CD4-positive, alpha-beta T cell treated with Interleukin-6 at 100 ng/mL for 8 hours (primary cell): ENCODE measurements at regions not wholly inside any gene's neighbourhood (a gene's known extent, or its start where the extent isn't known, plus 50 kb on each side); places are given as distances from the start of the nearest gene placed in this dataset.

Experiments
- DNase-seq: peaks from one replicate; pipeline ENCODE4 v3.0.0-alpha.2; 2020; ENCODE audit warnings: mixed read lengths, low spot score

DNA sequence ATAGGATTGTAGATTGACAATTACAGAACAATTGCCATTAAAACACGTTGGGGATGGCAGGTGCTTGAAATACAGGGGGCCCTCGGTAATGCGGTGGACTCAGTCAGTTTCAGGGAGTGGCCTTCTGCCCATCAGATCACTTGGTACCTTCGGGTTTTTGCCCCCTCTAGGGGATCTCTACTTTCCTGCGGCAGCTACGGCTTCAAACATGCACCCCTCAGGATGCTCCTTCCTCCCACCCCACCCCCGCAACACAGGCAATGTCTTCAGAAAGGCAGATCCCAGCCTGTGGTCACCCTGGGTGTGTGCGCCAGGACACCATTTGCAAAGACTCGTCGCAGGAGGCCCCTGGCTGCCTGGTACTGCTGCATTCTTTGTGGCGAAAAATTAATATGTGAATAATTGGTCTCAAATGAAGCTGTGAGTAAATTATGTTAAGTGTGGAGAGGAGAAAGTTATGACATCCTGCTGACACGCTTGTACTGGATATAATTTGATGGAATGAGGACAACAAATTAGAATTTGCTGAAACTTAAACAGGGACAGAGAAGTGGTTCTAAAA is 431.0 kb upstream of the MKI67 start:
- DNase-seq, result no peak

DNA sequence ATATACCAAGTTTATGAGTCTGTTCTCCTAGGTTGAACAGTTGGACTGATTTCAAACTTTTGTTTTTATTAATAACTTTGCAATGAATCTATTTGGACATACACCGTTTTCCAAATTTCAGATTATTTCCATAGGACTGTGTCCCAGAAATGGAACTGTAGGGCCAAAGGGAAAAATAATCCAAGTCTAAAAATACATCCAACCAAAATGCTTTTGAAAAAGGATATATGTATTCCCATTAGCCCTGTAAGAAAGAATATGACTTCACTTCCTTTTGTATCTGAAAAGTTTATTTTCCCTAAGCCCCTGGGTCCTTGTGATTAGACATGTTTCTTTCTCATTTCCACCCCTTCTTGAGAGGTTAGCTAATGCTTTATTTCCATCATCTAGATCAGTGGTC is 434.2 kb upstream of the MKI67 start:
- DNase-seq, result no peak

DNA sequence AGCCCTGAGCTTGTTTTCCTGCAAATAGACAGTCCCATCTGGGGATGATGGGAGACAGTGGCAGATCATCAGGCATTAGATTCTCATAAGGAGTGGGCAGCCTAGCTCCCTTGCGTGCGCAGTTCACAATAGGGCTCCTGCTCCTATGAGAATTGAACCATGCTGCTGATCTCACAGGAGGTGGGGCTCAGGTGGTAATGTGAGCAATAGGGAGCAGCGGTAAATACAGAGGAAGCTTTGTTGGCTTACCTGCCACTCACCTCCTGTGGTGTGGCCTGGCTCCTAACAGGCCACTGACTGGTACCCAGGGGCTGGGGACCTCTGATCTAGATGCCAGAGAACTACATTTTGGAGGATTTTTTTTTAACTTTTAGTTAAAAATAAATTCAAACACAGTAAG is 434.8 kb upstream of the MKI67 start:
- DNase-seq, result no peak

DNA sequence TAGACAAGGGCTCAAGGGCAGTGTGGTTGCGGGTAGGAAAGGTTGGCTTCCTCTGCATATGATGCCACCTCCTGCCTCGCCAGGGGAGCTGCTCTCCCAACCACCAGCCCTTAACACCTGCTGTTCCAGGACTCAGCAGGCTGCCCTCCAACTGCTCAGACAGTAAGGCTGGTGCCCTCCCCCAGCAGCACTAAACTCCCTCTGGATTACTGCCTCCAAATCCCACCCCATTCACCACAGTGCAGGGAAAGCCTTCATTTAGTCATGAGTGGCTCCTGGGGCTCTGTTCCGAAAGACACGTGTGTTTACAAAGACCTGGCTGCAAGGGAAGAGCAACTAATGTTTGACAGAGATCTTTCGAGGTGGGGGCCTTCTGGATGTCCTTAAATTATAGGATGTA is 437.2 kb upstream of the MKI67 start:
- no peak for DNase-seq

DNA sequence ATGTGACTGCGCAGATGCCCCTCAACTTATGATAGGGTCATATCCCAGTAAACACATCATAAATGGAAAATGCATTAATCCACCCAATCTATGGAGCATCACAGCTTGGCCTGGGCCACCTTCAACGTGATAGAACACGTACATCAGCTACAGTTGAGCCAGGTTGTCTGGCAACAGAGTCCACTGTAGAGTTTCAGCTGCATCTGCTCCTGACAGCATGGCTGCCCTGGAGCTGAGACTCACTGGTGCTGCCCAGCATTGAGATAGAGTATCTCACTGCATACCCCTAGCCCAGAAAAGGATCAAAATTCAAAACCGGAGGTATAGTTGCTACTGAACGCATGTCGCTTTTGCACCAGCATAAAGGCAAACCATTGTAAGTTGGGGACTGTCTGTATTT is 437.7 kb upstream of the MKI67 start:
- DNase-seq, result no peak

DNA sequence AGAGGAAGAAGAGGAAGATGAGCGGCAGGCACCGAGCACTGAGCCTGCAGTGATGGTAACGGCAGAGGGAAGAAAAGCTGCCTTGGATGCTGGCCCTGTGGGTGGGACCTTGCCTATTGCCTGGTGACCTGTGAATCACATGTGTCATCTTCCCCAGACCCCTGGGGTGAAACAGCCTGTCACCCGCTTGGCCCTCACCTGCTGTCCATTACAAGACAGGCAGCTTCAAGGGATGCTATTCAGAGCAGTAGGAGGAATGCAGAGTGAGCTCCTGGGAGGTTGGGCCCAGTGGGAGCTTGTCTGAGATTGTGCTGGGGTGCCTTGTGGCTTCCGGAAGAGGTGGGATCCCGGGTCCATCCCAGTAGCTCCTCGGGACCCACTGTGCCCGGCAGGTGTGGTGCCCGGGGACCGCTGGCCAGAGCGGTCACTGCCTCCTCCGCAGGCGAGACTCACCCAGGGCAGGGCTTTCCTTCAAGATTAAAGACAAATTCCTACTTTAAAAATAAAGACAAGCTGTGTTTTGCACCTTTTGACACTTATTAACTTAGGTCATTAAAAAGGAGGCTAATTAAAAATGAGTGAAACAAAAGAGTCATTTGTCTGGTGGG is 440.2 kb upstream of the MKI67 start:
- DNase-seq, result no peak

DNA sequence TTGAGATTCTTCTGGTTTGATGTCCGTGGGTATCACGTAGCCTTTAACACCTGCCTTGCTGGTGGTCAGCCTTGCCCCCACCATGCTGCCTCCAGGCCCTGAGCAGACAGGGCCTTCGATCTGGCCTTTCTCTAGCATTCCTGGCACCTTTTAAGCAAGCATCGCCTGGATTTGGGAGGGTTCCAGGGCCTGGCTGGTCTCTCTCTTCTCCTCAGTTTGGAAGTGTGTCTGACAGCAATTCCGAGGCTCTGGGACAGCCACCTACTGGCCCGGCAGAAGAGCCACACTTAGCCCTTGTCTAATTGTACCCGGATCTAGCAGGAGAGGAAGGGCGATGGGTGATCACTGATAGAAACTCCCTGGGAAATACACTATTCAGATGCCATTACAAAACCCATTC is 441.3 kb upstream of the MKI67 start:
- no peak for DNase-seq

DNA sequence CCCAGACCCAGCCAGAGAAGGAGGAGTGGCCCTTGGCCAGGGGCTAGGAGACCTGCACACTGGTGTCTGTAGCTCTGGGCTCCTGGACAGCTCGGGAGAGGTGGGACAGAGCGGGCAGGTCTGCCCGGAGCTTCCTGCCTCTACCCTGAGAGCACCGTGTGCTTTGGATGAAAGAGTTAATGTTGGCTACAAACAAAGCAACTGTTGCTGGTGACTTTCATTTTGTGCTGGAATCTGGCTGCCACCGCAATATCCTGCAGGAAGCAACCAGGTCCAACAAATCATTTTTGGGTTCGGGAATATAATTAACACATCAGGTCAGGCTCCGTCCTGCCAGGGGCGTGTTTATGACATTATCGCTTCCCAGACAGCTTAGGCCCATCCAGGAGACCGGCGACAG is 441.8 kb upstream of the MKI67 start:
- no peak for DNase-seq

DNA sequence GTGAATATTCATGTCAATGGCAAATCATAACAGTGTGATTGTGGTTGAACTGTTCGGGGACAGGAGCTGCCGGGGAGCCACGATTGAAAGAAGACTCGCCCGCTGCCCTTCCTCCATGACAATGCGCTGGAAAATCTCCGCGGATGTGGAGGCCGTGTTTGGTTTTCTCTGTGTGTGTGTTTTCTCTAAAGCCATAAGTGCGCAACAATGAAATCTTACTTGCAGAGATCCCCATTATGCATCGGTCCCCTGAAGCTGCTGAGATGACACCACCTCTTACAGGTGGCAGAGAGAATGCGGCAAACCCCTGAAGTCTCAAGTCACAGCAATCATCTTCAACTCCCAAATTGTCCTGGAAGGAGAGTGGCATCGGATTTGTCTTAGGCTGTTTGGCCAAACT is 442.3 kb upstream of the MKI67 start:
- no peak for DNase-seq

DNA sequence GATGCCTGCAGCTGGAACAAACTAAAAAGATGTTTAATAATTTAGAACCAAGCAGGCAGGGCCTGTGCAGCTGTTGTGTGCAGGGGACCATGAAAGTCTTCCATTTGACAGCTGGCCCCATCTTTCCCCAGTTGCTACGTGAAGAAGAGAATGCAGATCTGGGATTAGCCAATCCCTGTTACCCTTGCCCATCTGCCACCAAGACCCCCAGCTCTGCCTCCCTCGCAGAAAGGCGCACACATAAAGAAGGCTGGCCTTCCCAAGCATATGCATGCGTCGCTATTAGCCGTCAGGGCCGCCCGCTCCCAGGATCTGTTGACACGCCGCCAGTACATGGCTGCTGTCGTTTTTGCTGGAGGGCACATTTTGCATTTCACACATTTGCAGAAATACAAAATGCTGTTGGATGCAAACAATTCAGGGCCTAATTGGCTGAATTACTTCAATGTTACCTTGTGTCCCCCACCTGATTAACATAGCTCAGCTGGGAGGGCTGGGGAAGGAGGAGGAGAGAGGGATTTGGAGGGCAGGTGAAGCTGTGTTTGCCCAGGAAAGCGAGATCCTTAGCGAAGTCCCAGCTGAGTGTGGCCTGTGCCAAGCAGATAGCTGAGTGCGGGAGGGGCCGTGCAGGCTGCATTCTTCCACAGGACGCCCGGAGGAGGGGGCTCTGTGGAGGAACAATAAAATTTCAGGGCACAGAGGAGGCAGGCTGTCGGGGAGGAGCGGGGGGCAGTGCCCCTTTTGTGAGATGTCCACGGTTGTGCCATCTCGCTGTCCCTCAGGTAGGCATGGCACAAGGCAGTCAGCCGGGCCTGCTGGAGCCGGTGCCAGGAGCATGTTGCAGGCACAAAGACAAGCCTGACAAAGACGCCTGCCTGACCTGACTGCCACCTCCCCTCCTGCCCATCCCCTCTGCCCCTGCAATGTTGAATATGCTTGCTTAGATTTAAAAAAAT is 443.0 kb upstream of the MKI67 start:
- DNase-seq, result no peak

DNA sequence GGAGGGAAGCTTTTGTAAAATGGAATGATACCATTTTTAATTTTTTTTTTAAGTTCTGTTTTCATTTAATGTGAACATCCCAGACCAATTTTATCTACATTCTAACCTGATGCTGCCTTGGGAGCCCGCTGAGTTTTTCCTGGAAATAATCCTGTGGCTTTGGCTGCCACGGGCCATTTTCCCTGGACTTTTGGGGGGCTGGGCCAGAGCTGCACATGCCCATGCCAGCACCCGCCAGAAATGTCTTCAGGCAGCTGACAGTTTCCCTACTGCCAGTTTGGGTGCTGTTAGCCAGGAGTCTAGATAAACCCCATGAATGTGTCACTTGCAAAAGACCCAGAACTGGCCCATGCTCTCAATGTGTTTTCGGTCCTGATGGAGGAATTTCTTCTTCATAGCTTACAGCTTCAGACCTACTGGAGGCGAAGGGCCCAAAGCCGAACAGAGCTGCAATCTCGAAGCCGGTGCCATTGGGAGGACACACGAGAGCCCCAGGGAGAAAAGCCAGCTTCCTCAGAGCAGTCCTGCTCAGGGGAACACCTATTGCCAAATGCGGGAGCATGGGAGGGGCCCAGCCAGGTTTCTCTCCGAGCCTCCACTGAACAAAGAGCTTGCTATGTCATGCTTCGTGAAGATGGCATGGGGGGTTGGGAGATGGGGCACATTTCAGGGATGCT is 444.2 kb upstream of the MKI67 start:
- DNase-seq, result no peak

DNA sequence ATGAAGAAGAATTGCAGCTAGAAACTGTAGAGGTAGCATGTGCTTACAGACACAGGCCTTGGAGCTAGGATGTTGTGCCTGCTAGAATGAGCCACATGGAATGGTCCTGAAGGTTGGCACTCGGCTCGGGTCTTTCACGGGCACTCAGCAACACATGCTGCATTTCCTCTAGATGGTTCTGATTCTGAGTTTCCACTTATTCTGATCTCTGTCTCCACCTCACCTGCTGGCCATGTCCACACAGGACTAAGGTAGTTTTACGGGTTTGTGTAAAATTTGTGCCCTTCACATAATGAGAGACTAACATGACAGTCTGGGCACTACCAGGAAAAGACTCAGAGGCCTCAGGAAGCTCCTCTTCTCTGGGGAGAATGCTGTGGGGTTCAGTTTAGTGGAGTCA is 444.8 kb upstream of the MKI67 start:
- no peak for DNase-seq

DNA sequence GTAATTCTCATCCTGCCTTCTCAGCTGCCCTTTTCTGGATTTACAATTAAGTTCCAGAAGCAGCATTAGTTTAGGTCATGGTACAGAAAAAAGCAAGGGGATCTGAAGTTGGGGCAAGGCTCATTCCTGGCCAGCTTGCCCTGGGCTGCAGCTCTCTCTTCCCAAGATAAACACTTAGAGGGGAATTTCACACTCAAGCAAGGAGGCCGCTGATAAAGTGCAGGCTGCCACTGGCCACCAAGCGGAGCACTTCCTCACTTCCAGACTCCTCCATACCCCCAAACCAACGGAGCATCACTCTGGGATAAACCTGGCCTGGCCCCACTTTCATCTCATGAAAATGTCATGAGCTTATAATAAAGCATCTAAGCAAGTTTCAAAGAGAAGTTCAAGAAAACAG is 445.5 kb upstream of the MKI67 start:
- DNase-seq, result no peak

DNA sequence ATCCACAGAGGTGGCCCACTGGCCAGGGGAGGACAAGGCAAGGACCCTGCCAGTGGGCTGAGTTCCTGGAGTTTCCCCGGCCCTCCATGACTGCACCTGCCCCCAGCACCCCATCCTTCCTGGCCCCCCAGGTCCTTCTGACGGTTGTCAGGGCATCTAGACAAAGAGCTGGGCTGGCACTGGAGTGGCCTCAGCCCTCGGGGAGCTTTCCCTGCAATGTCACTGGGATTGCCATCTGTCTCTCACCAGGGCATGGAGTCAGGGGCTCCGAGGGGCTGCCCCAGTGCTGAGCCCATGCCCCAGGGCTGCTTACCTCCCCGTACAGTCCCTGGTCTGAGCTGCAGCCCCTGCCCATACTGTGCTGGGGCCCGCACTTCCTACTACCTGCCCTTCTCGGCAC is 446.5 kb upstream of the MKI67 start:
- no peak for DNase-seq

DNA sequence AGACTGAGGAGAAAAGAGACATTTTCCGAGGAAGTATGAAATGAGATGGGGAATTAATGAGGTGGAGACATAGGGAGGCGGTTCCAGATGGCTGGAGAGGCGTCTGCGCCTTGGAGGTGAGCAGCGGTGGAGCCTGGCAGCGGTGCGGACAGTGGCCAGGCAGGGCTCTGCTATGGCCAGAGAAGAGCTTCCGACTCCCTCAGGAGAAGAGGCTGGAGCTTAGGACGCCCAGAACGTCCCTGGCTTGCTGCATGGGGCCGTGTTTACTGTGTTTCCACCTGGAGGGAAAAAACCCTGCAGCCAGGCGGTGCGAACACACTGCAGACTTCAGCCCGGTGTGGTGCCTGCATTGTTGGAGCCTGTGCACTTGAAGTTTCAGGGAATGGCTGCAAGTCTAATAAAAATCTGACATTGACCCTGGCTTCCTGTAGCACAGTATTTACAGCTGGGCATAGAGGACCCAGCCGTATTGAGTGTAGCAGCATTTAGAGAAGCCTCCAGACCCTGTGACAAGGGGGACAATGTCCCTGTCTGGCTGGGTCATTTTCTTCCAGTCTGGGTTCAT is 447.1 kb upstream of the MKI67 start:
- no peak for DNase-seq

DNA sequence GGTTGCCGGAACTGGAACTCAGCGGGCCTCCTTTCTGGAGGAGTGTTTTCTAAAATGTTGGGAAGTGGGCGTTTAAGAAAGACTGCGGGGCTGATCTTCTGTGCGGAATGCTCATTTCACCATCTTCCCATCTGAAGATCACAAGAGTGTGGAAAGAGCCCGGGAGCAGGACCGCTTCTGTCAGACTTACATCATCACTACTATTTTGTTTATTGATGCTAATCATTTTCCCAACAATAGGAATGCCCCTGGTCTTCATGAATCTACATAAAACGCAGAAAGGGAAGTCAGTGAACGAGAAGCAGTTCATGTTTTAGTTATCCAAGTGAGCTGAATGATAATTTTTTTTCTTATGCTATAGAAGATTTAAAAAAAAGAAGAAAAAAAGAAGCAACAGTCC is 447.8 kb upstream of the MKI67 start:
- DNase-seq, result no peak

DNA sequence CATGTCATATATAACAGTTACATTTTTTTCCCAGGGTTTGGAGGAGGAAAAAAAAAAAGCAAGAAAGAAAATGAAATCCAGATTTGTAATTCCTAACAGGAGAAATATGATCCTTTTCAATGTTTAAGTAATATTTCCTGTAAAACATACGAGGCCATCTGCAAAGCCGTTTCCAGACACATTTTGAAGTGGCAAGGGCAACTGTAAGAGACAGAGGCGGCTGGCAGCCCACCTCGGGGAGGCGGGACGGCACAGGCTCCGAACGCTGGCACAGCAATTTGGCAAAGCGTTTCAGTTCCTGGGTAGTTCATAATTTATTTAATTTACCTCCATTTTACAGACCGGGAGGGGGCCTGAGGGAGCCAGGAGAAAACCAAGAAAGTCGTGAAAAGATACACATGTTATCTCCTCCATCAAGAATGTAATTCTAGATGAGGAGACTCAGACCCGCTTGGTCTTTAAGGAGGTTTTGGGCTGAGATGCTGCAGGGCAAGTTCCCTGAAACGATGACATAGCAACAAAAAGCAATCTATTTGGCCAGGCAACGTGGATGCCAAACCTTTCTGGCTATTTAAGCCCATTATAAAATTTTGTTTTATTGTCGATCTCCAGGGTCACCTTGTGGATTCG is 448.5 kb upstream of the MKI67 start:
- DNase-seq, result no peak

DNA sequence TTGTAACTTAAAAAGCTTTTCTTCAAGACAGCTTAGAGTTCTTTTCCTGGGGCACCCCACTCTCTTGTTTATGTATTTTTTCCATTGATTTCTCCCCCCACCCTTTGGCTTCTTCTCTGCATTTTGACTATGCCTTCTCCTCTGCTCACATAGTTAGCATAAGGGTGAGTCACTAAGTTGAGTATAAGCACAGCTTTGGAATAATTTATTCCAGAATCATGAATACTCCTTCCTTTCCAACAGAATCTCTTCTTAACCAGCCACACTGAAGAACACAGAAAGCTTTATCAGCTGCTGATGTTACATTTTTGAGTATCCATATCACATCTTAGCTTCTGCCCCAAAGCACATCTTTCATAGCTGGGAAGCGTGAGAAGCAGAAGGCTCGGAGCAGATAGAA is 449.5 kb upstream of the MKI67 start:
- DNase-seq, result no peak

DNA sequence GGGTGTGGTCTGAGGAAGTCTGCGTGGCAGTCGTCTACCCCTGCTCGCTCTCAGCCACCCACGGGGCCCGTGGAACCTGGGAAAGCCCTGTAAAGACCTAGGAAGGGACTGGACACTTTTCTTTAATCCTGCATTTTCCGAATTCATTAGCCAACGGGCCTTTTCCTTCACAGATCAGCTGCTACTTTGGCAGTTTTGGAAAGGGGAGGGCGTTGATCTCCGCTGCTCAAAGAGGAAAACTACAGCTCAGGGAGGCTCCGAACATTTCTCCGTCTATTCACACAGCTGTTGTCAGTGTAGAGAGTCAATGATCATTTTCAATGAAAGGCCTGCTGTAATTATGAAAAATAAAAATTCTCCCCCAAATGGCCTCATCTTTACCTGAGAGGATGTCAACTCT is 450.1 kb upstream of the MKI67 start:
- no peak for DNase-seq

DNA sequence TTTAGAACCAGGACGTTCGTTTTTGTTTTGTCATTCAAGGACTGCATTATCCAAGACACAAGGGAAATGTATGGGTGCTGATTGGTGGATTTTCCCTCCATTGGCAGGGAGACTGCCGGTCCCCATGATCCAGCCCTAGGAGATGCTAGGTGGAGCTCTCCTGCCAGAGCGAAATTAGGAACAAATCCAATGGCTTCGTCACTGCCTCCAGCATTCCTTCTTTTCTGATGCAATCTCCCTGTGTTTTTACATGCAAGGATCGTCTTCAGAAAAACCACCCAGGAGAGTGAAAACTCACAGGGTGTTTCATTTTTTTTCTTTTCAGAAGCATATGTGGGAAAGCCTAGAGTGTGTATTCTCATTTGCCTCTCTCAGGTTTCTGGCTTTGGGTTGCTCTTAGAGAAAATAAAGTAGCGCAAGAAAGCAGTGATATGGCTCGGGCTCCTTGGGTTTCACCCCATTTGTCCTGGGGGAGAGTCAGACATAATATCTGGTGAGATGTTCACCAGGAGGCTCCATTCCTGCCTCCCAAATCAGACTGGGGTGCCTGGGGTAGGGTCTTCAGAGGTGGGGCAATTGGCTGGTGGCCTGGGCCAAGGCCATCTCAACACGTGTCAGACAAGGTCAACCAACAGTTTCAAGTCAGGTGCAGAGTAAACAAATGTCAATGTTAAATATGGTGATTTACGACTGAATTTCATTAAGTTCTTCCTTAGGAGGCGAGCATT is 450.9 kb upstream of the MKI67 start:
- no peak for DNase-seq
